Anterior cingulate cortex (tissue), 58 donors: ENCODE measurements at regions not wholly inside any gene's neighbourhood (a gene's known extent, or its start where the extent isn't known, plus 50 kb on each side); places are given as distances from the start of the nearest gene placed in this dataset.
"Not testable (repeated sequence)": the region's sequence is repeated elsewhere in the genome, so short reads cannot be mapped to it uniquely, and the experiment has no call there.

ENCODE experiments used
- DNase-seq, 58 donors: peaks; one replicate each; lab custom pipeline; 2025; lab: John Stamatoyannopoulos, UW

DNA sequence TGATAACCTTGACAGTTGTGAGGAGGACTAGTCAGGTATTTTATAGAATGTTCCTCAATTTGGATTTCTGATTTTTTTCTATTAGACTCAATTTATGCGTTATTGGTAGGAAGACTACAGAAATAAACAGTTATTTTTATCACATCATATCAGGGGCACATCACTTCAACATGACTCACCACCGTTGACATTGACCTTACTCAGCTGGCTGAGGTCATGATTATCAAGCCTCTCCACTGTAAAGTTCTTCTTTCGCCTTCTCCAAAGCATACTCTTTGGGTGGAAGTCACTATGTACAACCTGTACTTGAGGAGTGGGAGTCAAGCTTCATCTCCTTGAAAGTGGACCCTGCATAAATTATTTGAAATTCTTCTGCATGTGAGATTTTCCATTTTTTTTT is 194.3 kb upstream of the IGFBP3 start:
- DNase-seq: no peak

DNA sequence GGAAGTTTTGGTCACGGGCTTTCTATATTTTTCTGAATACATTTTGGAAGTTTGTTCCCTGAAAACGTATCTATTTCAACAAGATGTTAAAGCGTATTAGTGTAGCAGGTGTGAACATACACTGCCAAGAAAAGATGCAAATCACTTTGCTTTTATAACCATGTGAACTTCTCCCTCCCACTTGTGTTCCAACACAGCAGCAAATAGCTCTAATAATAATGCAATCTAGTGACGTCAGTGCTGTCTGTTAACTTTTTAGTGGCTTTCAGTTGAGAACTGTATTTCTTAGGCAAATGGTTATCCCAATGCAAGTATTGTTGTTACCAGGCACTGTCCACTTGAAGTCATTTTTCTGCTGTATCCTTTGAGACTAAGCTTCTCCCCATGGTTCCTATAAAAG is 188.4 kb upstream of the IGFBP3 start:
- DNase-seq: peak in 1 of 58 donors; percentile 15

DNA sequence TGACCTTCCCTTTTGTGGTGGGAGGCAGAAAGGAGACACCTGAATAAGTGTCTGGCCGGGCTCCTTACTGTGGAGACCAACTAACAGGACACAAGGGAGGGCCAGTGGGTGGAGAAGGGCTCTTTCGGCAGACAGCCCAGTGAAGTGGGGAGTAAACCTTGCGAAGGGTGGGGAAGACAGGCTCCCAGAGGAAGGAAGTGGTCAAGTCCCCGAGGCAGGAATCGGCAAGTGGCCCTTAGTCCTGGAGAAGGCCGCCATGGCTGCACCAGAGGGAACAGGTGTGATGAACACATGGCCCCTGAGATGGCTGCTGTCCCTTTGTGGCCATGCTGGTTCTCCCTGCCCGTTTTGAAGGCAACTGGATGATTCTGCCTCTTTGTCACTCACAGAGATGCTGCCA is 187.2 kb upstream of the IGFBP3 start:
- DNase-seq: no peak

DNA sequence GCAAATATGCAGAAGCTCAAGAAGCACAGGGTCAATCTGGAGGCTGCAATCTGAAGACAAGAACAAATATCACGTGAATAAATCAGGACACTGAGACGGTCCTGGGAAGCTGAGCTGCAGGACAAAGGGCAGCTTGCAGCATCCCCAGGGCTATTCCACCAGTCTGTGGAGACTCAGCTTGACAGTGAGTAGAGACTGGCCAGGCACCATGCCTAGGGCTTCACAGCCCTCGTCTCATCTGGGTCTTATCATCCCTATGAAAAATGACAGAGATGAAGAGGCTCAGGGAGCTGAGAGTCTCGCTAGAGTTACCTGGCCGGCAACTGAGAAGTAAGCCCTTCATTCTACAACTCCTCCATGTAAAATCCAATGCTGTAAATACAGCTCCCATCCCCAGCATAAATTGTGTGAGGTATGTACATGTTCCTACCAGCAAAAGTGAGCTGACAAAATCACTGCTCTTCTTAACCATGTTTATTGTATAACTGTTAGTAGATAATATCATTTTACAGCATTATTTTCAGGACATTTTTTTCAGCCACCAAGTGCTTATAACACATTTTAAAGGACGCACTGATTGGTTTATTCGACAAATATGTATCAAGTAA is 186.6 kb upstream of the IGFBP3 start:
- DNase-seq: no peak

DNA sequence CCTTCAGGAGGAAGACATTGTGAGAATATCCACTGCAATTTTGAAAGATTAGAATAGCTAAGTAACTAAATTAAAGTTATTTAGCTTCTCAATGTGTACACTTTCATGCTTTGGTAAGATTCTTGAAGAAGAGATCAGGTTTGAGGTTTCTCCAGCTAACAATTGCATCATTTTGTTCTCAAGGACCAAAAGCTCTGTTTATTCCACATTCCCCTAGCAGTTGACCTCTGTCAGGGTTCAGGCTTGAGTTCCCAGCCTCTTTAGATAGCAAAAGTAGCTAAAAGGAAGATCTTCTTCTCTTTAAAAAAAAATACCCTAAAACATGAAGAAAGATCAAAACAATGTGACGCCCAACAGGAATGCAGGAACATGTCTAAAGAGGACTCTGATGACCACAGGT is 179.4 kb upstream of the IGFBP3 start:
- no peak for DNase-seq

DNA sequence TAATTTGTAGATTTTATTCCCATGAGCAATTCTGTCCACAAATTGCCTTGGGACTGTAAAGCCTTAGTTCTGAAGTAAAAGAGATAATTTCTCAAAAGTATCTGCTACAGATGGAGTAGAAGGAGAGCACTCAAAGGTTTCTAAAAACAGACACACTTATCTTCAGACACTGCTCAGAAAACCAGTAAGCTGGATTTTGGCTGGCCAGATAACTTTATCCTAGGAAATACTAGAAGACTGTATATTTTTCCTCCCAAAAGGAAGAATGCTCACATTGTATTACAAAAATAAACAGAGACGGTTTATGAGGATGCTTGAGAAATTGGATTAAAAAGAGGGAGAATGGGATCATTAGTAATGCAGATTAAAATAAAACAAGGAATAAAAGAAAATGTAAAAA is 178.0 kb upstream of the IGFBP3 start:
- DNase-seq: no peak

DNA sequence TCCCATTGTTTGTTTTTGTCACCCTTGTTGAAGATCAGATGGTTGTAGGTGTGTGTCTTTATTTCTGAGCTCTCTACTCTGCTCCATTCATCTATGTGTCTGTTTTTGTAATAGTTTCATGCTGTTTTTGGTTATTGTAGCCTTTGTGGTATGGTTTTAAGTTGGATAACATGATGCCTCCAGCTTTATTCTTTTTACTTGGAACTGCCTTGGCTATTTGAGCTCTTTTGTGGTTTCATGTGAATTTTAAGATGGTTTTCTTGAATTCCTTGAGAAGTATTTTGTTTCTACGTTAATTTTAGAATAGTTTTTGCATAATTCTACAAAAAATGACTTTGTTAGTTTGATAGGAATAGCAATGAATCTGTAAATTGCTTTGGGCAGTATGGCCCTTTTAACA is 170.0 kb upstream of the IGFBP3 start:
- no peak for DNase-seq

DNA sequence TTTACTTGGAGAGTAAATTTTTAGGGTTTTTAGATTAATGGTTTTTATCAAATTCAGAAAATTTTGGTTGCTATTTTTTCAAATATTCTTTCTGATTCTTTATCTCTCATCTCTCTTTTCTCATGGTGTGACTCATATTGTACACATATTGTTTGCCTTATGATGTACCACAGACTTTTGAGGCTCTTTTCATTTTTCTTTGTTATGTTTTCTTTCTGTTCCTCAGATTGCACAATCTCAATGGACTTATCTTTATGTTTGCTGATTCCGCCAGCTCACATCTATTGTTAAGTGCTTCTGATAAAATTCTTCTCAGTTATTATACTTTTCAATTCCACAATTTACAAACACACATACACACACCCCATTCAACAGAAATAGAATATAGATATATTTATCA is 168.2 kb upstream of the IGFBP3 start:
- DNase-seq: no peak

DNA sequence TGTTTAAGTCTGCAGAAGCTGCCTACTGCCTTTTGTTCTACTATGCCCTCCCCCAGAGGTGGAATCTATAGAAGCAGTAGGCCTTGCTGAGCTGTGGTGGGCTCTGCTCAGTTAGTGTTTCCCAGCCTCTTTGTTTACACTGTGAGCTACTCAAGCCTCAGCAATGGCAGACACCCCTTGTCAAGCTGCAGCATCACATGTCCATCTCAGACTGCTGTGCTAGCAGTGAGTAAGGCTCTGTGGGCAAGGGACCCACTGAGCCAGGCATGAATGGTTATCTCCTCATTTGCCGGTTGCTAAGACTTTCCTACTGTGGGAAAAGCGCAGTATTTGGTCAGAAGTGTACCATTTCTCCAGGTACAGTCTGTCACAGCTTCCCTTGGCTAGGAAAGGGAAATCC is 167.4 kb upstream of the IGFBP3 start:
- not testable (repeated sequence) for DNase-seq

DNA sequence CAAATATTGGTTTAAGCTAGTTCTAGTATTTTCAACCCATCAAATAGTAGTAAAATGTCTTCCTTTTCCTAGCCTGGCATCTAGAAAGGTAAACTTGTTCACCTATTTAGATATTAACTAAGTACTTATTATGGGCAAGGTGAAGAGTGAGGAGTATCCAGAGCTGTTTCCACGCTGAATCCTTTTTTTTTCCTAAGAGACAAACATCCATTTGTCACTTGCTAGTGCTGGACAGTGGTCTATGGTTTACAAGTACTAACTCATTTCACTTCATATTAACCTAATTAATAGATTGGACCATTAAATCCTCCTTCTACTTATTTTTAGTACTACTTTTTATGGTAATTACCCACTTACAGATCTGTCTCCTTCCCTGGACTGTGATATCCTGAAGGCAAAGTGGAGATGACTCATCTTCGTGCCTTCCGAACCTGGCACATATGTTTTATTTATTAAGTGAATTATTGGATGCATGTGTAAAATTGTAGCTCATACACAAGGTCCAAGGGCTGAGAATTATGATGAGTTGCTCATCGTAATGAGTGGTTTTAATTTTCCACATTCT is 159.6 kb upstream of the IGFBP3 start:
- no peak for DNase-seq

DNA sequence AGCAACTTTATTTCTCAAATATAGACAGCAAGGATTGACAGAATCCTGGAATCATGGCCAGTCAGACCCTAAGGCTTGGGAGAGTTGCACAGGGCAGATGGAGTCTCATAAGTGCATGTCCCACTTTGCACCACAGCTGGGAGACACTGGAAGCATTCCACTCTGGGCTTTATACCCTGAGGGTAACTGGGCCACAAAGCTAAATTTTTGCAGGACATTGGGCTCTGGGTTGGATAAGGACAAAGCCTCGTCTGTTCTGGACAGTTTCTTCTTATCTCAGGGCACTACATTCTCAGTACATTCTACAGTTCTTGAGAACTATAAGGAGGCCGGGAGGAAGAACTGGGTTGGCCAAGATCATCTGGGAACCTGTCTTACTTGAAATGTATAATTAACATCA is 158.3 kb upstream of the IGFBP3 start:
- DNase-seq: no peak

DNA sequence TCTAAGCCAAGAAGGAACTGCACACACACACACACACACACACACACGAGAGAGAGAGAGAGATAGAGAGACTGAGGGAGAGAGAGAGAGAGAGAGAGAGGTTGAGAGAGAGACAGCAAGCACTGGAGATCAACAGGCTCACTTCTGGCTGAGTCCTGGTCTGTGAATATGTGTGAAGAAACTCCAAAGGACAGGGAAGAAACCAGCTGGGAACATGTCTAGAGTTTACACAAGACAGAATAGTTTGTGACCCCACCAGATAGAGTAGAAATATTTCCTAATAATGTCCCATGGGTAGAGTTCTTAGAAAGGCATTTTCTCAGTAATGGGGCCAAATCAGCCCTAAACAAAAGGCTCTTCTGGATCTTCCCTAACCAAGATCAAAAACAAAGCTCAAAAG is 155.5 kb upstream of the IGFBP3 start:
- no peak for DNase-seq

DNA sequence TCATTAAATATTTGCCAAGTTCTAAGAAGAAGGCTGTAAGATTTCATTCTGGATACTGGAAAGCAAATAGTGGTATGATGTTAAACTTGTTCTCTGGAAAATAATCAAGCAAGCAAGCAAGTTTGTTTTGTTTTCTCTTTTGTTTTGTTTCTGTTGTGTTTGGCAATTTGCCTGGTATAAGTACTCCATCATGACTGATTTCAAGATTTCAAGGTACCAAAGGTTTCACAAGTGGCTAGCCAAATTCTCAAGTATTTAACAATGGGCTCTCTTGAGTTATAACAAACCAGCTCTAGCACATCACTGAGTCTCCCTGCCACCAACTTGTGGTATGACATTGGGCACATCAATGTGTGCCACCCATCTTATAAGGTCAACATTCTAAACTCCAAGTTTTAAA is 151.7 kb upstream of the IGFBP3 start:
- DNase-seq: no peak

DNA sequence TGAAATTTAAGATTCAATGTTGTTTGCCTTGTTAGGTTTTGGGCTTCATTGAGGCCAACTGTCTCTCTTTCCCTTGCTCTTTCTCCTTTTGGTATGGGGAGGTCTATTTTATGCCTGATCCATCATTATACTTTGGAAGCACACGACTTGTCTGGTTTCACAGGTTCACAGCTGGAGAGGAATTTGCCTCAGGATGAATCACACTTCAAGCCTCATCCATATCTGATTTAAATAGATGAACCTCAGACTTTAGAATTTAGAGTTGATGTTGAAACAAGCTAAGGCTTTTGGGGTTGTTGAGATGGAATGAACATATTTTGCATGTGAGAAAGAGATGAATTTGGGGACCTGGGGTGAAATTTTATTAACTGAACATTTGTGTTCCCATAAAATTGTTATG is 150.5 kb upstream of the IGFBP3 start:
- DNase-seq: no peak

DNA sequence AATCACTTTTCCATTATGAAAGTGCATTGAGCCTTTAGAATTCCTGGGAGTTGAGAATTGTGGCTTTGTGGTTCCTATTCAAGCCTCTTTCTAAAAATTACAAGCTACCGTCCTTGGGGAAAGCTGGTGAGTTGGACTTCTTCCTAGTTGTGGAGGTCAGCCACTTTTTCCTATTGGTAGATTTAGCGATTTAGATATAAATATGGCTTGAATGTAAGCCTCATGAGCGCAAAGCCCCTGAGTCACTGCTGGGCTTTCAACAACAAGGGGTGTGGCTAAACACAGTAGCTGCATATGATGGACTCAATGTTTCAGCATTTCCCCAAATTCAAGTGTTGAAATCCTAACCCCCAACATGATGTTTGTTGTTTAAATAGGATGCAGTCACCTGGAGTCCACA is 150.0 kb upstream of the IGFBP3 start:
- DNase-seq: no peak

DNA sequence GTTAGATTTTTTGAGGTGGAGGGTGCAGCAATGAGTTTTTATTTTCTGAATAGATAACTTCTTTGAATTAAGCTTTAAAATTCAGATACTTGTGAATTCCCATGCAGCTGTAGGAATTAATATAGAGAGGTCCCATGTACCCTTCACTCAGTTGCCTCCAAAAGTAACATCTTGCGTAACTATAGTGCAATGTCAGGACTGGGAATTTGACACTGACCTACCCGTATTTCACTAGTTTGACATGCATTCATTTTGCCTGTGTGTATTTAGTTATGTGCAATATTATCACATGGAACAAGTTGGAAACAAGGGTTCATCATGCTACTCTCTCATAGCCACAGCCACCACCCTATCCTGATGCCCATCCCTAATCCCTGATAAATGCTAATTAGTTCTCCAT is 147.1 kb upstream of the IGFBP3 start:
- DNase-seq: no peak

DNA sequence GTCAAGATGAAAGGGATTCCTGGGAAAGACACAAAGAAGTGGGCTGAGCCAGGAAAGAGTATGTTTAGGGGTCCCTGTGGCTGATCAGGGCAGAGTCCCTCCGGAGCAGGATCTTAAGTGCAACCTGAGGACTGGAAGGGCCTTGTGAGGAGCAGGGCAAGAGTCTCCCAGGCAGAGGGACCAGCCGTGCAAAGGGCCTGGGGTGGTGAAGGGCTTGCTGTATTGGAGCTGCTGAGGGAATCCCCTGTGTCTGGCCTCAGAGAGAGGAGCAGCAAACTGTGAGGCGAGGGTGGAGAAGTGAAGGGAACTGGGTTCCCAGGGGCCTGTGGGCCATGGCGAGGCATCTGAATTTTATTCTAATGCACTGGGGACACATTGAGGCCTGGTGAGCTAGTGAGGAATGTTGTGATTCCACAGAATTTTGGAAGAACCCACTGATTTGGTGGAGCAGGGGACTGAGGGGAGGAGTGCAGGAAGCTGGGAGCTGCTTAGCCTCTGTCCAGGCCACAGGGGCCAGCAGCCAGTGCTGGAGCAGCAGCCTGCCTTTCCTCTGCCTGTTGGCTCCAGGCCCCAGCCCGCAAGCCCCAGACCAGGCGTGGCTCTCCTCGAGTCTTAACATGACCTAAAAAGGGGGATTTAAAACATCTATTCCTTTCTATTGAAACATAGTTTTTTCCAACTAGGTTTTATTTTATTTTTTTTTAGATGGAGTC is 138.4 kb upstream of the IGFBP3 start:
- DNase-seq: no peak

DNA sequence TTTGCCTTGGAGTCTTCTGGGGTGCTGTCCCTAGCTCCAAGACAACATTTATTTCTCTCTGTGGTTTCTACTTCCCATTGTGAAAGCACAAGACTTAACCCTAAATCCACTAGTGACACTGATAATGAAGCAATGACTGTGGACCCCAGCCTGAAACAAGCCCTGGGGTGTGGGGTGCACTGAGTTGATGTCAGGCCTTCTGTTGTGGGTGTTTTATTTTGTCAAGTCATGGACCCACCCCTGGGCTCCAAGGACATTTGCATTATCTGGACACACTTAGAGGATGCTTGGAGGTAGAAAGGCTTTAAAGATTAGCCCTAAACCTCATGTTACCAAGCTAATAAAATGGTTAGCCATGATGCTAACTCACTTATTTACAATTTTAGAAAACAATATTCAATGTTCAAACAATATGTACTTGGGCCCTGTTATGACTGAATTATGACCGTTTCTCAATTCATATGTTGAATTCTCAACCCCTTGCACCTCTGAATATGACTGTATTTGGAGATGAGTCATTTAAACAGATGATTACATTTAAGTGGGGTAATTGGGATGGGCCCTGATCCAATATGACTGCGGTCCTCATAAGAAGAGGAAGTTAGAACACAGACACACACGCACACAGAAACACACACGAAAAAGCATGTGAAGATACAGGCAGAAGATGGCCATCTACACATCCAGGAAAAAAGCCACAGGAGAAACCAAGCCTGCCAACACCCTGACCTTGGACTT is 137.2 kb upstream of the IGFBP3 start:
- DNase-seq: no peak

DNA sequence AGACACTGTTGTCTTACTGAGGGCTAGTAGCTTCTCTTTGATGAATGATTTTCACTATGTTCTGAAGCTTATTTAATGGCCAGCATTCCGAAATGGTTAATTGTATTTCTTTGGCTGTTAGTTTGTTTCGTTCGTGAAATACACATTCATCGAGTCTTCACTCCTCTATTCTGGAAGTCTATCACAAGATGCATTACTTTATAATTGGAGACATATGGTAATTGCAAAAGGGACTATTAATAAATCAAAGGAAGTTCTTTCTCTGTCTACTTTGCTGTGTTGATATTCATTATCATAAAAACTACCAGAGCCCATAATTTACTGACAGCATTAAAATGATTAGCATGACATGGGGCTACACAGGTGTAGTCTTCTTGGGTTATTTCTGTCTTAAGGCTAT is 133.8 kb upstream of the IGFBP3 start:
- no peak for DNase-seq

DNA sequence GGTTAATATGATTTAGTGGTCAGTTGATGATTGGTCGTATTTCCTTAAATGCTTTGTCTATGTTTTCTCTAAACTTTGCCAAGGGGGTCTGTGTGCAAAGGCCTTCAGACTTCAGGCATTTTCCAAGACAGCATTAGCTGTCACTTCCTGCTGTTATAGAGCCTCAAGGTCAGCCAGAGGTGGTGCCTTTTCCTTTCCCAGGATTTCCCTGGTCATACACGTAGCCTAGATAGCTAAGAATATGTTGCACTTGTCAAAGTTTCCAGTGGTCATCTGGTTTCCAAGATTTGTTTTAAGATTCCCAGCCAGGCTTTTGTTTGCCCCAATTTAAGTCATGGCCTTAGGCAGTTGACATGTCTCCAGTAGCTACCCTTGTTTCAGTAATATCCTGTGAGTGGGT is 133.2 kb upstream of the IGFBP3 start:
- DNase-seq: no peak

DNA sequence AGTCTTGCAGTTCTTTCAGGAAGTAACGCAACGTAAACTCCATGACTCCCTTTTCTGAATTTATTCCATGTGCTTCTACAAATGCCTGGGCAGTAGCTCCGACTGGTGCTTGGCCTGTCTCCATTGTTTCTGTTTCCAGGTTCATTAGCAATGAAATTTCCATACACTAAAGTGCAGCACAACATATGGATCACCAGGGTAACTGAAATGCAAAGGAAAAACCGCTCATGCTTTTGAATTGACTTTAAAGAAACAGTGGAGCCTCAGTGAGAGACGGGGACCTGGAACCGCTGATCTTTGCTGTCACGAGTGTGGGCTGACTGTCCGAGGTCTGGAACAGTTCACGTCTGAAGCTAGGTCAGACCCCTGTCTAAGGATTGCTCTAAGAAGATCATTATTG is 126.5 kb upstream of the IGFBP3 start:
- peak in 1 of 58 donors; percentile 1 for DNase-seq

DNA sequence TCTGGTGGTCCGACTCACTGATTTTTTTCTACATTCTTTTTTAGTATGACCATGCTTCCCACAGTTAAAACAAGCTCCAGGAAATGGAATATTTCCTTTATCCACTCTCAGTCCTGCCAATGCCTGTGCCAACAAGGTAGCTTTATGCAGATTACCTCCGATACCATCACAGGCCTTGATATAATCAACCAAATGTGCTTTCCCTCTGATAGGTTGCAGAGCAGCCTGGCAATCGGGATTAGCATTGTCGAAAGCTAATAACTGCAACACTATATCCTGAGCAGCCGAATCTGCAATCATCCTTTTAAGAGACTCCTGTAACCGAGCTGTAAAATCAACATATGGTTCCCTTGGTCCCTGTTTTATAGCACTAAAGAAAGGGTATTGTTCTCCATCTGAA is 122.3 kb upstream of the IGFBP3 start:
- not testable (repeated sequence) for DNase-seq
